Heart left ventricle (tissue), 16 donors: ENCODE measurements at regions not wholly inside any gene's neighbourhood (a gene's known extent, or its start where the extent isn't known, plus 50 kb on each side); places are given as distances from the start of the nearest gene placed in this dataset.

ENCODE experiments used
- ATAC-seq, 4 donors: fragments of 200-7000 bp; cut with Tn5 transposase; one replicate each; pipeline ENCODE4 v1.9.1; 2020 to 2022; ENCODE audit warnings: moderate library complexity in 4 of 4, mild to moderate bottlenecking in 3 of 4, moderate number of reproducible peaks in 1 of 4
- DNase-seq, 5 donors: peaks; one replicate each; pipeline ENCODE4 v3.0.0-alpha.2; 2020
- H3K27ac ChIP-seq, 12 donors: fragments of 200-600 bp; sonication (generic) in 4 of 12; one replicate each; pipeline versions ENCODE4 v1.5.0 to v1.8.0; 2016 to 2022; ENCODE audit warnings: mild to moderate bottlenecking in 2 of 12
- H3K27me3 ChIP-seq, 9 donors: fragments of 200-600 bp; sonication (generic) in 2 of 9; one replicate each; pipeline versions ENCODE4 v1.5.1 to v1.8.0; 2016 to 2022; ENCODE audit warnings: mild to moderate bottlenecking in 3 of 9
- H3K36me3 ChIP-seq, 9 donors: fragments of 200-600 bp; sonication (generic) in 2 of 9; one replicate each; pipeline versions ENCODE4 v1.5.0 to v1.8.0; 2018 to 2022; ENCODE audit warnings: mild to moderate bottlenecking in 2 of 9
- H3K4me1 ChIP-seq, 12 donors: fragments of 200-600 bp; sonication (generic) in 4 of 12; one replicate each; pipeline versions ENCODE4 v1.5.0 to v1.8.0; 2016 to 2022; ENCODE audit warnings: mild to moderate bottlenecking in 3 of 12
- H3K4me3 ChIP-seq, 12 donors: fragments of 200-600 bp; sonication (generic) in 4 of 12; one replicate each; pipeline versions ENCODE4 v1.5.0 to v1.8.0; 2017 to 2022; ENCODE audit warnings: mild to moderate bottlenecking in 9 of 12, moderate library complexity in 4 of 12
- H3K9me3 ChIP-seq, 12 donors: fragments of 200-600 bp; sonication (generic) in 4 of 12; one replicate each; pipeline versions ENCODE4 v1.5.0 to v1.8.0; 2016 to 2022; ENCODE audit warnings: mild to moderate bottlenecking in 1 of 12
- POLR2A ChIP-seq, 2 donors: fragments of 450-650 bp; IDR thresholded peaks; one replicate each; pipeline ENCODE4 v1.6.1; 2017; ENCODE audit warnings: antibody characterized with exemption in 2 of 2, mild to moderate bottlenecking in 2 of 2, moderate library complexity in 2 of 2
- WGBS, 4 donors: extraction: QIAGEN DNeasy Blood & Tissue Kit in 2 of 4; methylation state at CpG; one replicate each; pipeline versions ENCODE4 v1.1.5 to v1.1.7; 2013 to 2018; 5-methylcytosine and 5-hydroxymethylcytosine counted together
- intact Hi-C, 10 donors: fragments of 100-400 bp; cut with DNase I; formaldehyde crosslinking; loops; one replicate each; pipeline versions ENCODE4 v1.11.1 to v1.14.2; 2022
- TF ChIP-seq, protein P1 (sequence below), 12 donors: fragments of 200-600 bp; sonication (generic) in 4 of 12; IDR thresholded peaks; one replicate each; pipeline versions ENCODE4 v1.5.0 to v1.8.0; 2018 to 2022; ENCODE audit warnings: antibody characterized with exemption in 12 of 12, mild to moderate bottlenecking in 5 of 12
- donor health status: ischemic (EF 13 %, LVEDD 7.1; RV severe dilation, severe dysfunction).
- donor health status: healthy with polysubstance abuse.
- donor health status: DM: no; HTN: yes; CAD: no.
- donor health status: DM: no; HTN: no; CAD: no.
- donor health status: ischemic (EF 25% LVEDD 6.9; RV normal size, moderate dysfunction).
- donor health status: ischemic (EF 25% LVEDD 5.7; RV mildly dilated, moderate dysfunction).
- donor health status: healthy.
- donor health status: DM: yes; HTN: yes; CAD: no.
- donor health status: ischemic (EF 35%, LVEDD 5.7; RV mildly dilated, moderate dysfunction).
- donor health status: nonischemic (EF 11% LVEDD 7.7; RV severe dilation, severe dysfunction).
- donor health status: DM: yes; HTN: yes; CAD: no.
- donor health status: PGD.
- donor health status: ischemic (EF 29% LVEDD 5.4; RV normal size, mild dysfunction).
- donor health status: nonischemic (EF 23%, LVEDD 6.1; RV moderate dilation, normal function).

DNA sequence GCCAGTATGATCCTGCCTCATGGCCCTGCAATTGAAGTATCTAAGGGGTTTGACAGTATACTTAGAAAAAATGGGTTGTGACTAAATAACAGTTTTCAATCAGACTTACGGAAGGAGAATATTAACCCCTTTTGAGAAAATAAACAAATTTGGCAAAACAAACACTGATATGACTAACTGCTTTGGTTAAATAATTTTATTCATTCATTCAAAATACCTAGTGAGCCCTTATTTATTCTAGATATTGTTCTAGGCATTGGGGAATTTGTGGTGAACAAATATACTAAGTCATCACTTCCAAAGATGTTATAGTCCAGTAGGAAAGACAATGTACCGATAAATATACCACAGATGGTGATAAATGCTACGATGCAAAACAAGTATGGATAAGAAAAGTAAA lies 358.7 kb downstream of the TGFB2 start:
- DNase-seq (no peak), ATAC-seq (no peak)
- no peaks in the 10 kb centered on the region for H3K27me3 ChIP-seq
- H3K27ac ChIP-seq: no peak overlapping the region
- H3K36me3 ChIP-seq: no peaks in the 10 kb centered on the region
- intact Hi-C loops: no loop called here
- no peaks in the 10 kb centered on the region for H3K9me3 ChIP-seq
- 95 to 98% (median 97%) methylated on average over 3 of the region's 3 CpGs for WGBS, 4 donors
- H3K4me1 ChIP-seq: peaks cover 0 to 6% (median 0%) of the 10 kb centered on the region in 12 donors
- no peak overlapping the region for H3K4me3 ChIP-seq
- TF ChIP-seq, protein P1, sequence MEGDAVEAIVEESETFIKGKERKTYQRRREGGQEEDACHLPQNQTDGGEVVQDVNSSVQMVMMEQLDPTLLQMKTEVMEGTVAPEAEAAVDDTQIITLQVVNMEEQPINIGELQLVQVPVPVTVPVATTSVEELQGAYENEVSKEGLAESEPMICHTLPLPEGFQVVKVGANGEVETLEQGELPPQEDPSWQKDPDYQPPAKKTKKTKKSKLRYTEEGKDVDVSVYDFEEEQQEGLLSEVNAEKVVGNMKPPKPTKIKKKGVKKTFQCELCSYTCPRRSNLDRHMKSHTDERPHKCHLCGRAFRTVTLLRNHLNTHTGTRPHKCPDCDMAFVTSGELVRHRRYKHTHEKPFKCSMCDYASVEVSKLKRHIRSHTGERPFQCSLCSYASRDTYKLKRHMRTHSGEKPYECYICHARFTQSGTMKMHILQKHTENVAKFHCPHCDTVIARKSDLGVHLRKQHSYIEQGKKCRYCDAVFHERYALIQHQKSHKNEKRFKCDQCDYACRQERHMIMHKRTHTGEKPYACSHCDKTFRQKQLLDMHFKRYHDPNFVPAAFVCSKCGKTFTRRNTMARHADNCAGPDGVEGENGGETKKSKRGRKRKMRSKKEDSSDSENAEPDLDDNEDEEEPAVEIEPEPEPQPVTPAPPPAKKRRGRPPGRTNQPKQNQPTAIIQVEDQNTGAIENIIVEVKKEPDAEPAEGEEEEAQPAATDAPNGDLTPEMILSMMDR (IDR thresholded peaks at IDR 0.05): no peak
- TF ChIP-seq POLR2A (IDR thresholded peaks at IDR 0.05): no peak

- no peak for ATAC-seq
These were observed 360.3 kb downstream of the TGFB2 start for GRCh38 chr1:218705391-218705790.

GRCh38 chr1:218705911-218706893 lies 361.1 kb downstream of the TGFB2 start:
- DNase-seq (no peak), ATAC-seq (no peak)
- Histone ChIP-seq H3K27ac (no peak overlapping the region), H3K4me1 (peaks cover 0 to 6% (median 0%) of the 10 kb centered on the region in 12 donors), H3K9me3 (no peaks in the 10 kb centered on the region), H3K4me3 (no peak overlapping the region), H3K36me3 (no peaks in the 10 kb centered on the region), H3K27me3 (no peaks in the 10 kb centered on the region)
- TF ChIP-seq, protein P1 (IDR thresholded peaks at IDR 0.05): no peak
- no peak for TF ChIP-seq POLR2A (IDR thresholded peaks at IDR 0.05)
- intact Hi-C loops: no loop called here
- 52 to 70% (median 61%) methylated on average over 7 of the region's 7 CpGs for WGBS, 4 donors

More at GRCh38 chr1:218705391-218705790, 360.3 kb downstream of the TGFB2 start:
- WGBS, 4 donors: 89 to 94% (median 92%) methylated on average over 2 of the region's 2 CpGs
- TF ChIP-seq POLR2A (IDR thresholded peaks at IDR 0.05): no peak
- TF ChIP-seq, protein P1 (IDR thresholded peaks at IDR 0.05): no peak
- Histone ChIP-seq H3K4me3 (no peak overlapping the region), H3K9me3 (no peaks in the 10 kb centered on the region), H3K27me3 (no peaks in the 10 kb centered on the region), H3K36me3 (no peaks in the 10 kb centered on the region), H3K27ac (no peak overlapping the region), H3K4me1 (peaks cover 0 to 6% (median 0%) of the 10 kb centered on the region in 12 donors)
- no peak for DNase-seq
- intact Hi-C loops: no loop called here

- intact Hi-C loops: no loop called here
- Histone ChIP-seq H3K36me3 (no peaks in the 10 kb centered on the region), H3K27me3 (no peaks in the 10 kb centered on the region), H3K4me1 (peaks cover 0 to 2% (median 0%) of the 10 kb centered on the region in 12 donors), H3K4me3 (no peak overlapping the region), H3K27ac (no peak overlapping the region), H3K9me3 (peaks cover 0 to 2% (median 0%) of the 10 kb centered on the region in 12 donors)
- DNase-seq (no peak), ATAC-seq (no peak)
- TF ChIP-seq, protein P1 (IDR thresholded peaks at IDR 0.05): no peak
- TF ChIP-seq POLR2A (IDR thresholded peaks at IDR 0.05): no peak
- 88 to 100% (median 93%) methylated on average over 1 of the region's 1 CpG for WGBS, 4 donors
These were observed 365.9 kb downstream of the TGFB2 start for GRCh38 chr1:218711001-218711400.
